ENCODE measurements at regions not wholly inside any gene's neighbourhood (a gene's known extent, or its start where the extent isn't known, plus 50 kb on each side); places are given as distances from the start of the nearest gene placed in this dataset.

- TF ChIP-seq ZNF597 (CRISPR knock-in tag; IDR thresholded peaks at IDR 0.05) (no peak), ZBTB3 (CRISPR knock-in tag; IDR thresholded peaks at IDR 0.05; ENCODE audit: borderline replicate concordance, low read depth) (0 out of 2 replicates have a peak, but pooled peaks have one; percentile 30), ARNT (IDR thresholded peaks at IDR 0.05) (no peak), ZKSCAN5 (CRISPR knock-in tag; IDR thresholded peaks at IDR 0.05) (no peak), GMEB2 (CRISPR knock-in tag; IDR thresholded peaks at IDR 0.05; ENCODE audit: low read depth) (no peak), SALL1 (CRISPR knock-in tag; IDR thresholded peaks at IDR 0.05) (peak; percentile 94), TFE3 (CRISPR knock-in tag; IDR thresholded peaks at IDR 0.05) (peak; percentile 85), ATF7 (IDR thresholded peaks at IDR 0.05) (peak; percentile 86), ATF7 (CRISPR knock-in tag; IDR thresholded peaks at IDR 0.05) (peak; percentile 32; the same call in 1 of the 2 replicates), ZNF160 (CRISPR knock-in tag; IDR thresholded peaks at IDR 0.05) (no peak), ZSCAN9 (CRISPR knock-in tag; IDR thresholded peaks at IDR 0.05; ENCODE audit: borderline replicate concordance) (peak; percentile 92), ZNF574 (CRISPR knock-in tag; IDR thresholded peaks at IDR 0.05) (peak; percentile 29; the same call in 1 of the 2 replicates), CEBPG (CRISPR knock-in tag; IDR thresholded peaks at IDR 0.05) (peak; percentile 100), RFX3 (CRISPR knock-in tag; IDR thresholded peaks at IDR 0.05) (0 out of 2 replicates have a peak, but pooled peaks have one; percentile 27), ZXDC (CRISPR knock-in tag; IDR thresholded peaks at IDR 0.05) (no peak), ZNF83 (CRISPR knock-in tag; IDR thresholded peaks at IDR 0.05; ENCODE audit: borderline replicate concordance) (no peak), ZNF678 (CRISPR knock-in tag; IDR thresholded peaks at IDR 0.05) (no peak)
These were observed 151.5 kb upstream of the NR3C1 start (continued) for GRCh38 chr5:143554918-143555477.

All from HepG2 (cell line).